ENCODE measurements at regions not wholly inside any gene's neighbourhood (a gene's known extent, or its start where the extent isn't known, plus 50 kb on each side); places are given as distances from the start of the nearest gene placed in this dataset.

DNA sequence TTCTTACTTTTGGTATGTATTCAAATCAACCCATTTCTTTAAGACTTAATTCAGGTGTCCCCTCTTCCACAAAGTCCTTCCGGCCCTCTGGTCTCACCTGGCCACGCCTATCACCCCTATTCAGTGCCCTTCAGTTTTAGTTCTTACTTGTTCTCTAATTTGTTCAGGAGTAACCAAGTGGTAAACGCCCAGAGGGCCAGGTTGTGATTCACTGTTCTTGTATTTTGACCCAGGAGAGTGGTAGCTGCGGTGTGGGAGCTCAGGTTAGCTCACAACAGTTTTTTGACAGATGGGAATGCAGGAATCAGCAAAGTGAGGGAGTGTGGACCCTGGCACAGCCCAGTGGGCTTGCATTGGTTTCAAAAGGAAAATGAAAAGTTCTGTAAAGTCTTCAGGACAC lies 81.7 kb upstream of the RIPOR2 start:
- no peak for TF ChIP-seq POLR2A (IDR thresholded peaks at IDR 0.05)
- TF ChIP-seq, protein P1, sequence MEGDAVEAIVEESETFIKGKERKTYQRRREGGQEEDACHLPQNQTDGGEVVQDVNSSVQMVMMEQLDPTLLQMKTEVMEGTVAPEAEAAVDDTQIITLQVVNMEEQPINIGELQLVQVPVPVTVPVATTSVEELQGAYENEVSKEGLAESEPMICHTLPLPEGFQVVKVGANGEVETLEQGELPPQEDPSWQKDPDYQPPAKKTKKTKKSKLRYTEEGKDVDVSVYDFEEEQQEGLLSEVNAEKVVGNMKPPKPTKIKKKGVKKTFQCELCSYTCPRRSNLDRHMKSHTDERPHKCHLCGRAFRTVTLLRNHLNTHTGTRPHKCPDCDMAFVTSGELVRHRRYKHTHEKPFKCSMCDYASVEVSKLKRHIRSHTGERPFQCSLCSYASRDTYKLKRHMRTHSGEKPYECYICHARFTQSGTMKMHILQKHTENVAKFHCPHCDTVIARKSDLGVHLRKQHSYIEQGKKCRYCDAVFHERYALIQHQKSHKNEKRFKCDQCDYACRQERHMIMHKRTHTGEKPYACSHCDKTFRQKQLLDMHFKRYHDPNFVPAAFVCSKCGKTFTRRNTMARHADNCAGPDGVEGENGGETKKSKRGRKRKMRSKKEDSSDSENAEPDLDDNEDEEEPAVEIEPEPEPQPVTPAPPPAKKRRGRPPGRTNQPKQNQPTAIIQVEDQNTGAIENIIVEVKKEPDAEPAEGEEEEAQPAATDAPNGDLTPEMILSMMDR (IDR thresholded peaks at IDR 0.05), result no peak
